ENCODE measurements at regions not wholly inside any gene's neighbourhood (a gene's known extent, or its start where the extent isn't known, plus 50 kb on each side); places are given as distances from the start of the nearest gene placed in this dataset.

DNA sequence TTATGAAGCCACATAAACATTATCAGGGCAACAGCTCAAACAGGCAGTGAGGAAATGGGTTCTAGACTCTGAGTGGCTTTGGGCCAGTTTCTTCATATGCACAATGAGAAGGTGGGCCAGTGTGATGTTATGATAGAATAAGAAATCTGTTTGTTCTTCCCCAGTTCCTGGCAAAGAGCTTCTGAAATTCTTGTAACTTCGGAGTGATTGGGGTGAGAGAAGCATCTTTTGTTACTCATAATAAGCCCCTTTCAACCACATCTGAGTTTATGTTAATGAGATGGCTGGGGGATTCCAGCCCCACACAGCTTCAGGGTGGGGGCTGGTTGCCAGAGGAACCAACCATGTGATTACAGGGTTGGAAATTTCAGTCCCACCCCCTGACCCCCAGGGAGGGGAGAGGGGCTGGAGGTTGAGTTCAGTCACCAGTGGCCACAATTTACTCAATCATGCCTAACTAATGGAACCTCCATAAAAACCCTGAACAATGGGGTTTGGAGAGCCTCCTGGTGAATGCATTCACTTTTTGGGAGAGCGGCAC is 57.0 kb upstream of the FRMD4B start:
- ChIA-PET CTCF (no interaction called here), POLR2A (no interaction called here)
- TF ChIP-seq NFRKB (IDR thresholded peaks at IDR 0.05) (no peak), ZNF384 (IDR thresholded peaks at IDR 0.05) (no peak), FOXA1 (IDR thresholded peaks at IDR 0.05) (no peak), FOXK2 (IDR thresholded peaks at IDR 0.05) (no peak), SUZ12 (IDR thresholded peaks at IDR 0.05) (no peak), CTBP1 (IDR thresholded peaks at IDR 0.05; ENCODE audit: borderline replicate concordance) (no peak), L3MBTL2 (conservative IDR thresholded peaks at IDR 0.05) (no peak), LEF1 (IDR thresholded peaks at IDR 0.05; ENCODE audit: borderline replicate concordance) (no peak), SP1 (IDR thresholded peaks at IDR 0.05) (no peak), FOXM1 (IDR thresholded peaks at IDR 0.05; ENCODE audit: borderline replicate concordance) (no peak), BHLHE40 (IDR thresholded peaks at IDR 0.05; ENCODE audit: borderline replicate concordance) (no peak), HDGF (IDR thresholded peaks at IDR 0.05; ENCODE audit: borderline replicate concordance) (no peak), TARDBP (IDR thresholded peaks at IDR 0.05) (no peak), ARNT (IDR thresholded peaks at IDR 0.05) (no peak), ELF4 (IDR thresholded peaks at IDR 0.05) (no peak)
- TF ChIP-seq, protein P1, sequence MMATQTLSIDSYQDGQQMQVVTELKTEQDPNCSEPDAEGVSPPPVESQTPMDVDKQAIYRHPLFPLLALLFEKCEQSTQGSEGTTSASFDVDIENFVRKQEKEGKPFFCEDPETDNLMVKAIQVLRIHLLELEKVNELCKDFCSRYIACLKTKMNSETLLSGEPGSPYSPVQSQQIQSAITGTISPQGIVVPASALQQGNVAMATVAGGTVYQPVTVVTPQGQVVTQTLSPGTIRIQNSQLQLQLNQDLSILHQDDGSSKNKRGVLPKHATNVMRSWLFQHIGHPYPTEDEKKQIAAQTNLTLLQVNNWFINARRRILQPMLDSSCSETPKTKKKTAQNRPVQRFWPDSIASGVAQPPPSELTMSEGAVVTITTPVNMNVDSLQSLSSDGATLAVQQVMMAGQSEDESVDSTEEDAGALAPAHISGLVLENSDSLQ (IDR thresholded peaks at IDR 0.05), result no peak
- no peak for DNase-seq (ENCODE audit: extremely low spot score)

DNA sequence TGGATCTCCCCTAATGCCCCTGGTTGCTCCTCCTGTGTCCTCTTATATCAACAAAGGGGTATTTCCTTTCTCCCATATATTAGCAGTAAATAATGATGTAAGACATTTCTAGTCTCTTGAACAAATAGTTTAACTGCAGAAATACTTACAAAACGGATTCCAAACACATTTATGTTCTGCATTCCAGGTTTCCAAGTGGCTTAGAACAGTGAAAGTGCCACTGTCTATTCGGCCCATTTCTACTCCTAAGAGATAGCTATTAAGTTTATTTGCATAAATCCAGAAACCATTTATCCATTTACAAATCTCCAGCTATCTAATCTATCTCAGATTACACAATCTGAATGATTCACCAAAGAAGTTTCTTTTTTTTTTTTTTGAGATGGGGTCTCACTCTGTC is 55.8 kb upstream of the FRMD4B start:
- no peak for TF ChIP-seq SP1 (IDR thresholded peaks at IDR 0.05)
- no peak for TF ChIP-seq TARDBP (IDR thresholded peaks at IDR 0.05)
- no peak for TF ChIP-seq FOXA1 (IDR thresholded peaks at IDR 0.05)
- no peak for TF ChIP-seq ZNF384 (IDR thresholded peaks at IDR 0.05)
- TF ChIP-seq ELF4 (IDR thresholded peaks at IDR 0.05), result no peak
- TF ChIP-seq FOXK2 (IDR thresholded peaks at IDR 0.05), result no peak
- TF ChIP-seq ARNT (IDR thresholded peaks at IDR 0.05), result no peak
- TF ChIP-seq, protein P1 (IDR thresholded peaks at IDR 0.05), result no peak
- TF ChIP-seq BHLHE40 (IDR thresholded peaks at IDR 0.05; ENCODE audit: borderline replicate concordance), result no peak
- no peak for TF ChIP-seq L3MBTL2 (conservative IDR thresholded peaks at IDR 0.05)
- TF ChIP-seq CTBP1 (IDR thresholded peaks at IDR 0.05; ENCODE audit: borderline replicate concordance), result no peak
- TF ChIP-seq LEF1 (IDR thresholded peaks at IDR 0.05; ENCODE audit: borderline replicate concordance), result no peak
- no peak for TF ChIP-seq NFRKB (IDR thresholded peaks at IDR 0.05)
- no peak for TF ChIP-seq HDGF (IDR thresholded peaks at IDR 0.05; ENCODE audit: borderline replicate concordance)
- TF ChIP-seq SUZ12 (IDR thresholded peaks at IDR 0.05), result no peak
- no peak for TF ChIP-seq FOXM1 (IDR thresholded peaks at IDR 0.05; ENCODE audit: borderline replicate concordance)
- ChIA-PET CTCF (interaction anchor here (0.6 to 1.3 kb wide), 3 partner anchors 11 to 106 kb away, joined by 3 to 4 read pairs (median 3); no protein-coding TSS in a partner anchor), POLR2A (no interaction called here)
- DNase-seq (ENCODE audit: extremely low spot score), result no peak

DNA sequence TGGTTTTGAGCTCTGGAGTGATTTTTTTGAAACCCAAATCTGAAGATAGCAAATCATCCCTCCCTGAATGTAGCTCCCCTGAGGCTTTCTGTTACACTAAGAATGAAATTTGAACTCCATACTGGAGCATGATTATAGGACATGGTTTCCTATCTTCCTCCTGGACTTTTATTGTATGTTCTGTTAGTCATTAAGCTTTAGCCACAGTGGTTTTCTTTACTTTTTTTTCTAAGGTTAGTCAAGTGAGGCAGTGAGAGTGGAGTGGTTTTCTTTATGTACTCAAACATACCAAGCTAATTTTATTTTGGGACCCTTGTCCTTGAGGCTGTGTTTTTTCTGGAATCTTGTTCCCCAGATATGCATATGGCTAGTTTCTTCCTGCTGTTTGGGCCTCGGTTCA is 55.2 kb upstream of the FRMD4B start:
- ChIA-PET CTCF (interaction anchor here (0.7 to 1.3 kb wide), 5 partner anchors 9 to 280 kb away, joined by 3 to 6 read pairs (median 3); no protein-coding TSS in a partner anchor), POLR2A (no interaction called here)
- no peak for DNase-seq (ENCODE audit: extremely low spot score)
- TF ChIP-seq FOXM1 (IDR thresholded peaks at IDR 0.05; ENCODE audit: borderline replicate concordance) (no peak), FOXK2 (IDR thresholded peaks at IDR 0.05) (no peak), BHLHE40 (IDR thresholded peaks at IDR 0.05; ENCODE audit: borderline replicate concordance) (no peak), ZNF384 (IDR thresholded peaks at IDR 0.05) (no peak)

DNA sequence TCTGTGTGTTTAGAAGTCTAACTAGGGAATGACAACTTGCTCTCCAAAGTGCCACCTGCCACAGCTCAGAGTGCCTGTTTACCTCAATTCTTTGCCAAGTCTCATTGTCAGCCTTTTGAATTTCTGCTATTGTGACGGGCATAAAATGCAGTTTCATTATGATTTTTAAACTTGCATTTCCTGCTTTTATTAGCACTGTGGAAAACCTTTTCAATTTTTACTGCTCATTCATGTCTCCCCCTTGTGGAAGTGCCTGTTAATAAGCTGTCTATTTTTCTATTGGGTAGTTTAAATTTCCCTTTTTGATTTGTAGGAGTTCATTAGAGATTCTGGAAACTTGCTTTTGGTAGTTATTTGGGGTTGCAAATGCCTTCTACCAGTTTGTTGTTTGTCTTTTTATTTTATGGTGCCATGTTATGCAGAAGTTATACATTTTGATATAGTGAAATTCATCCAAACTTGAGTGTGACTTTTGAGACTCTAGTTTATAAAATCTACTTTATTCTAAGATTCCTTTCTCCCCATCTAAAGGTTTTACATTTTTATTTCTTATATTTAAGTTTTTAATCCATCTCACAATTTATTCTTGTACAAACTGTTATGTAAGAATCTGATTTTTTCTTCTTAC is 53.9 kb upstream of the FRMD4B start:
- TF ChIP-seq FOXK2 (IDR thresholded peaks at IDR 0.05), result no peak
- no peak for TF ChIP-seq ELF4 (IDR thresholded peaks at IDR 0.05)
- no peak for TF ChIP-seq FOXA1 (IDR thresholded peaks at IDR 0.05)
- no peak for TF ChIP-seq SUZ12 (IDR thresholded peaks at IDR 0.05)
- no peak for TF ChIP-seq LEF1 (IDR thresholded peaks at IDR 0.05; ENCODE audit: borderline replicate concordance)
- 0 out of 2 replicates have a peak, but pooled peaks have one; percentile 31 for TF ChIP-seq FOXM1 (IDR thresholded peaks at IDR 0.05; ENCODE audit: borderline replicate concordance)
- ChIA-PET CTCF (interaction anchor here (0.6 to 1.3 kb wide), 5 partner anchors 11 to 280 kb away, joined by 3 to 4 read pairs (median 3); no protein-coding TSS in a partner anchor), POLR2A (no interaction called here)
- no peak for DNase-seq (ENCODE audit: extremely low spot score)

DNA sequence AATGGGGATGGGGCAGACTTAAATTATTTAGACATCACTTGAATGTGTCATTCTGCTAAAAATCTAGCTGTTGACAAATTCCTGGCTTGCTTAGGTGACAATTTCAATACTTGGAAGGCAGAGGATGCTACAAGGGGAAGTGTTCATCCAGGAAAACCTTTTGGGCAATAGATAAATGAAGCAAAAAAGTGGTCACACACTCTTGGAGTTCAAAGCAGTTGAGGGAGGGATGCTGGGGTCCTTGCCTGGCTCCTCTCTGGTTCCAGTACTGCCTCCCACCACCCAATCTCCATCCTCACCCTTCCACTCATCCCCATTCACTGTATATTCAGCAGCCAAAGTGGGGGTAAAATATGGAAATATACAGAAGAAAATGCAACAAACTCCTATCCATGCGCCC is 52.6 kb upstream of the FRMD4B start:
- ChIA-PET CTCF (no interaction called here), POLR2A (no interaction called here)
- DNase-seq (ENCODE audit: extremely low spot score), result no peak
- no peak for TF ChIP-seq NFRKB (IDR thresholded peaks at IDR 0.05)

DNA sequence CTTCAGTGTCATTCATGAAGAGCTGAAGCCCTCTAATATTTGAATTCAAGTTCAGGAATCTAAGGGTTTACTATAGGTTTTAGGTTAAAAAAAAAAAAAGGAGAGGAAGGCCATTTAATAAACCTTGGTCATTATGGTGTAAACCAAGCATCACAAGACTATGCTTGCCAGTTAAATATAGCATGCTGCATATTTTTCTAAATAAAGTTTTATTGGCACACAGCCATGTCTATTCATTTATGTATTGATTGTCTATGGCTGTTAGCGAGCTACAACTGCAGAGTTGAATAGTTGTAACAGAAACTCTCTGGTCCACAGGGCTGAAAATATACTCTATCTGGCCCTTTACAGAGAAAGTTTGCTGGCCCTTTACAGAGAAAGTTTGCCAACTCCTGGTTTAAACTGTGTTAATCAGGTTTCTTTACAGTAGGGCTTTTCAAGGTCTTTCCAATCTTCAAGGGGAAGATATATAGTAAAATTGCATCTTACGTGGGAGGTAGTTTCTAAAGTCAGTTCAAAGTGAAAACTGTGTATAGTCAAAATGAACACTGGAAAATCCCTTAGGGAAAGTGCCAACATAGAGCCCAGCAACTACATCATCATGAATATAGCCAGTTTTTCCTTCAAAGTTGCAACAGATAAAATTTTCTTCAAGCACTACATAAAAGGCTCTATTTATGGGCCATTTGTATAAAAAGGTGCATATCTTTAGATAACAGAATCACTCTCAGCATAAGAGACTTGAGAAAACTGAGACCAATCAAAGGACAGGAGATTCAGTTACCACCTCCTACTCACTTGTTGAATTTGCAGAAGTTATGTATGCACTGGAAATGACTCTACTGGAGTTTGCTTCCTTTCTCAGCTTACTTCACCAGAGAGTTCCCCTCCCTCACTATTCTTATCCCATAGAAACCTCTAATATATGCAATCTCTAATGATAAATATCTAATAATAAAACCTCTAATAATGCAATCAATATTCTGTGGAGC is 49.7 kb upstream of the FRMD4B start:
- CTCF ChIA-PET, result no interaction called here
- POLR2A ChIA-PET, result no interaction called here
- TF ChIP-seq, protein P1 (IDR thresholded peaks at IDR 0.05), result no peak
- TF ChIP-seq L3MBTL2 (conservative IDR thresholded peaks at IDR 0.05) (no peak), HDGF (IDR thresholded peaks at IDR 0.05; ENCODE audit: borderline replicate concordance) (no peak), ARNT (IDR thresholded peaks at IDR 0.05) (no peak), FOXM1 (IDR thresholded peaks at IDR 0.05; ENCODE audit: borderline replicate concordance) (no peak), TARDBP (IDR thresholded peaks at IDR 0.05) (no peak), CTBP1 (IDR thresholded peaks at IDR 0.05; ENCODE audit: borderline replicate concordance) (no peak), ELF4 (IDR thresholded peaks at IDR 0.05) (no peak), LEF1 (IDR thresholded peaks at IDR 0.05; ENCODE audit: borderline replicate concordance) (no peak), BHLHE40 (IDR thresholded peaks at IDR 0.05; ENCODE audit: borderline replicate concordance) (no peak), SUZ12 (IDR thresholded peaks at IDR 0.05) (no peak), FOXK2 (IDR thresholded peaks at IDR 0.05) (no peak)
- no peak for DNase-seq (ENCODE audit: extremely low spot score)
